ENCODE measurements at regions not wholly inside any gene's neighbourhood (a gene's known extent, or its start where the extent isn't known, plus 50 kb on each side); places are given as distances from the start of the nearest gene placed in this dataset.

GRCh38 chr2:128410035-128410757 is 91.5 kb upstream of the HS6ST1 start:
- CTCF ChIA-PET, result no interaction called here
- intact Hi-C loops (cut with micrococcal nuclease), result no loop called here
- H3K36me3 Mint-ChIP-seq, result no peaks in the 10 kb centered on the region
- no peak overlapping the region for H3K4me3 Mint-ChIP-seq
- H3K9me3 Mint-ChIP-seq, result no peaks in the 10 kb centered on the region
- no peaks in the 10 kb centered on the region for H3K27me3 Mint-ChIP-seq
- no peaks in the 10 kb centered on the region for H3K4me1 Mint-ChIP-seq (ENCODE audit: low read depth)
- POLR2A ChIA-PET, result no interaction called here
- no peak overlapping the region for H3K27ac Mint-ChIP-seq
- DNase-seq, result no peak

- no peak overlapping the region for H3K27ac Mint-ChIP-seq
- ChIA-PET POLR2A (no interaction called here), CTCF (no interaction called here)
- DNase-seq, result no peak
- no peaks in the 10 kb centered on the region for H3K4me1 Mint-ChIP-seq (ENCODE audit: low read depth)
- H3K27me3 Mint-ChIP-seq, result no peaks in the 10 kb centered on the region
- intact Hi-C loops (cut with micrococcal nuclease), result no loop called here
- H3K9me3 Mint-ChIP-seq, result no peaks in the 10 kb centered on the region
- H3K4me3 Mint-ChIP-seq, result no peak overlapping the region
- no peaks in the 10 kb centered on the region for H3K36me3 Mint-ChIP-seq
Observed at GRCh38 chr2:128410758-128411215, 92.1 kb upstream of the HS6ST1 start.

- no peak overlapping the region for H3K27ac Mint-ChIP-seq
- no peak overlapping the region for H3K4me3 Mint-ChIP-seq
- intact Hi-C loops (cut with micrococcal nuclease), result no loop called here
- POLR2A ChIA-PET, result no interaction called here
- DNase-seq, result no peak
- no peaks in the 10 kb centered on the region for H3K9me3 Mint-ChIP-seq
- no peaks in the 10 kb centered on the region for H3K36me3 Mint-ChIP-seq
- CTCF ChIA-PET, result no interaction called here
- no peaks in the 10 kb centered on the region for H3K27me3 Mint-ChIP-seq
- no peaks in the 10 kb centered on the region for H3K4me1 Mint-ChIP-seq (ENCODE audit: low read depth)
Observed at GRCh38 chr2:128411431-128411830, 92.8 kb upstream of the HS6ST1 start.

- POLR2A ChIA-PET, result no interaction called here
- CTCF ChIA-PET, result no interaction called here
- Mint-ChIP-seq H3K4me3 (no peak overlapping the region), H3K36me3 (no peaks in the 10 kb centered on the region), H3K27me3 (no peaks in the 10 kb centered on the region), H3K4me1 (ENCODE audit: low read depth) (no peaks in the 10 kb centered on the region), H3K27ac (no peak overlapping the region), H3K9me3 (no peaks in the 10 kb centered on the region)
- intact Hi-C loops (cut with micrococcal nuclease), result no loop called here
- DNase-seq, result no peak
Observed at GRCh38 chr2:128412181-128412871, 93.7 kb upstream of the HS6ST1 start.

- Mint-ChIP-seq H3K36me3 (no peaks in the 10 kb centered on the region), H3K4me1 (ENCODE audit: low read depth) (no peaks in the 10 kb centered on the region), H3K27ac (no peak overlapping the region), H3K9me3 (no peaks in the 10 kb centered on the region), H3K4me3 (no peak overlapping the region), H3K27me3 (no peaks in the 10 kb centered on the region)
- POLR2A ChIA-PET, result no interaction called here
- CTCF ChIA-PET, result no interaction called here
- intact Hi-C loops (cut with micrococcal nuclease), result no loop called here
- DNase-seq, result no peak
Observed at GRCh38 chr2:128413014-128413717, 94.5 kb upstream of the HS6ST1 start.

- Mint-ChIP-seq H3K9me3 (no peaks in the 10 kb centered on the region), H3K27ac (no peak overlapping the region), H3K27me3 (no peaks in the 10 kb centered on the region), H3K4me1 (ENCODE audit: low read depth) (no peaks in the 10 kb centered on the region), H3K36me3 (no peaks in the 10 kb centered on the region), H3K4me3 (no peak overlapping the region)
- POLR2A ChIA-PET, result interaction anchor here (0.6 kb wide), 1 partner anchor 129 kb away, joined by 4 read pairs; no protein-coding TSS in a partner anchor
- CTCF ChIA-PET, result no interaction called here
- DNase-seq, result no peak
- intact Hi-C loops (cut with micrococcal nuclease), result no loop called here
Observed at GRCh38 chr2:128413718-128414341, 95.2 kb upstream of the HS6ST1 start.

GRCh38 chr2:128414351-128414750 is 95.7 kb upstream of the HS6ST1 start:
- CTCF ChIA-PET, result interaction anchor here (0.7 kb wide), 1 partner anchor 1441 kb away, joined by 3 read pairs; no protein-coding TSS in a partner anchor
- no peak for DNase-seq
- Mint-ChIP-seq H3K9me3 (no peaks in the 10 kb centered on the region), H3K4me1 (ENCODE audit: low read depth) (no peaks in the 10 kb centered on the region), H3K27me3 (no peaks in the 10 kb centered on the region), H3K27ac (no peak overlapping the region), H3K36me3 (no peaks in the 10 kb centered on the region), H3K4me3 (no peak overlapping the region)
- intact Hi-C loops (cut with micrococcal nuclease), result no loop called here
- POLR2A ChIA-PET, result interaction anchor here (0.6 kb wide), 1 partner anchor 129 kb away, joined by 4 read pairs; no protein-coding TSS in a partner anchor

GRCh38 chr2:128414946-128415778 is 96.5 kb upstream of the HS6ST1 start:
- Mint-ChIP-seq H3K4me3 (no peak overlapping the region), H3K27me3 (peaks cover 2% of the 10 kb centered on the region), H3K36me3 (no peaks in the 10 kb centered on the region), H3K27ac (no peak overlapping the region), H3K4me1 (ENCODE audit: low read depth) (no peaks in the 10 kb centered on the region), H3K9me3 (peaks cover 5% of the 10 kb centered on the region)
- no peak for DNase-seq
- ChIA-PET POLR2A (no interaction called here), CTCF (interaction anchor here (0.7 kb wide), 1 partner anchor 1440 kb away, joined by 3 read pairs; no protein-coding TSS in a partner anchor)
- intact Hi-C loops (cut with micrococcal nuclease), result no loop called here

GRCh38 chr2:128415779-128416061 is 97.1 kb upstream of the HS6ST1 start:
- Mint-ChIP-seq H3K36me3 (no peaks in the 10 kb centered on the region), H3K27ac (no peak overlapping the region), H3K4me3 (no peak overlapping the region), H3K9me3 (peaks cover 5% of the 10 kb centered on the region), H3K27me3 (peaks cover 3% of the 10 kb centered on the region), H3K4me1 (ENCODE audit: low read depth) (no peaks in the 10 kb centered on the region)
- ChIA-PET CTCF (no interaction called here), POLR2A (no interaction called here)
- no peak for DNase-seq
- intact Hi-C loops (cut with micrococcal nuclease), result no loop called here

- Mint-ChIP-seq H3K36me3 (no peaks in the 10 kb centered on the region), H3K27me3 (peaks cover 3% of the 10 kb centered on the region), H3K9me3 (peaks cover 5% of the 10 kb centered on the region), H3K4me1 (ENCODE audit: low read depth) (no peaks in the 10 kb centered on the region), H3K4me3 (no peak overlapping the region), H3K27ac (no peak overlapping the region)
- no peak for DNase-seq
- intact Hi-C loops (cut with micrococcal nuclease), result no loop called here
- ChIA-PET POLR2A (no interaction called here), CTCF (no interaction called here)
Observed at GRCh38 chr2:128416109-128416785, 97.6 kb upstream of the HS6ST1 start.

GRCh38 chr2:128416806-128417205 is 98.1 kb upstream of the HS6ST1 start:
- DNase-seq, result no peak
- ChIA-PET CTCF (no interaction called here), POLR2A (no interaction called here)
- Mint-ChIP-seq H3K4me1 (ENCODE audit: low read depth) (no peaks in the 10 kb centered on the region), H3K36me3 (no peaks in the 10 kb centered on the region), H3K27me3 (peaks cover 3% of the 10 kb centered on the region), H3K9me3 (peaks cover 5% of the 10 kb centered on the region), H3K4me3 (no peak overlapping the region), H3K27ac (no peak overlapping the region)
- intact Hi-C loops (cut with micrococcal nuclease), result no loop called here

Measured in activated CD4-positive, alpha-beta memory T cell treated with anti-CD3 and anti-CD28 coated beads for 36 hours (primary cell).